ENCODE measurements at regions not wholly inside any gene's neighbourhood (a gene's known extent, or its start where the extent isn't known, plus 50 kb on each side); places are given as distances from the start of the nearest gene placed in this dataset.

DNA sequence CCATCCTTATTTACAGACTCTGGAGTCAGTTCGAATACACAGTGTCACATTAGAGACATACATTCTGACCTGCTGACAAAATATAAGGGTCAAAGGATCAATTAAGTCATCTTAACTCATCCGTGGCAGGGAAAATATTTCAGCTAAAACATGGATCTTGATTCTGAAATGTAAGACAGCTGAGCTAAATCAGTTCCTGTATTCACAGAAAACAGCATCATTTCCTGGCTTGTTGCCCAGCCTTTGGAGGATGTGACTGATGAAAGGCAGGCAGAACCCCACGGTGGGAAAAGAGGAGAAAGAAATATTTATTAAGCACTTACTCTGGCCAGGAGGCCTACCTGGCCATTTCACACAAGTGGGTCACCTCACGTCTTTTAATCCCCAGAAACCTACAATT lies 101.9 kb downstream of the GAS2L3 start:
- DNase-seq: peak; percentile 70

DNA sequence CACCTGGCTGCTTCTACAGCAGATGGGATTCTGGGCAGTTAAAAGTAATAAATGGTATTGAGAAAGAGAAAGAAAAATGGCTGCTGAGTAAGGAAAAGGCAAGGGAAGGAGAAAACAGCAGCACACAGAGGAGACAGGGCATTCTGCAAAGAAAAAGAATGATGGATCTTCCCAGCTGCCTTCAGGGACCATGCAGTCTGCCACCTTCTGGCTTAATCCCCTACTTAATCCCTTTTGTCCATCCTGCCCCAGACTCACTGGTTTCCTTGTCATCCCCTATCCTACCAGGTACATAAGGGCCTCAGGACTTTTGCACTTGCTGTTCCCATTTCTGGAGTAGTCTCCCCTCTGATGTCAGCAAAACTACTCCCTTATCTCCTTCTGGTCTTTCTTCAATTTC lies 107.6 kb downstream of the GAS2L3 start:
- DNase-seq: no peak

DNA sequence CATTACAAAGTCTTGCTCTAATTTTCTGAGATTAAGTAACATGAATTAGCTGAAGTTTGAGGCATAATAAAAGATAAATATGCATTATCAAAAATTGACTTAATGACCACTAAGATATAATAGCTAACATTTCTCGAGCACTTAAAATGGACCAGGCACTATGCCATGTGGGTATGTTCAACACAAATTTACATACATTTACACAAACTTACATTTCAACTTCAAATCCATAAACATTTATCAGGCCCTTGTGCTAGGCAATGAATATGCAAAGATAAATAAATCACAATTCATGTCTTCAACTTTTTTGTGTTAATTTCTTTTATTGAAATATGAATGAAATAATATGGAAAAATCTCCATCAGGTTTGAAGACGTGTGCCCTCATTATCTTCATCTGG lies 108.7 kb downstream of the GAS2L3 start:
- no peak for DNase-seq

DNA sequence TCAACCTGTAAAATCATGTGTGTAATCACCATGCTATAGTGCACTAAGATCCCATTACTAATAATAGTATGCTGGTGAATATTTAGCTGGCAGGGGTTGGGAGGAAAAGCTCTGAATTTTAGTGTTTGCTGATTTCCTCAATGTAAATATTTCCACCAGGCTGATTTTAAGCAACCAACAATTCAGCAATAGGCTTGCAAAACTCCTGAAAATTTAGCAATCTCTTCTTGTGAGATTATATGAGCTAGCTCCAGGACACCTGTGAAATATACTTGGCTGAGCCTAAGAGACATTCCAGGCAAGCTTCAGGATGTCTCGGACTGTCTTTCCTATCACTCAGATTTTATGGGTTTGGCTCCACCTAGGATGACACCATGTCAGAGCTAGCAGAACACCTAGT lies 106.9 kb upstream of the ANO4 start:
- DNase-seq: no peak

DNA sequence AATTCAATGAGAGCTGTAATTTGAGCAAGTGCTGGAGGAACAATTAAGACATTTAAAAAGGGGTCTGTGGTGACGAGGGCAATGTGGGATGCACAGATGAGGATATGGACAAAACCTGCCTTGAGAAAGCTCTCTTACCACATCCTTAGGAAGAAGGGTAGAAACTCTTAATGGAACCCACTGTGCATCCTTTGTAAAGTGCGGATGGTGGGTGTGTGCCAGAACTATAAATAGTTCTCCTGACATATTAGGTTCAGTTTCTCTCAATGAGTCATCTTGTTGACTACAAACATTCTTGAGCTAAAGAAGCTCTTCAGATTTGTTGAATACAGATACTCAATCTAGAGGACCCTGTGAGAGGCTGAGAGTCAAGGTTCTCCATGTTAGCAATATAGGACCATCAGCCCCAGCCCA lies 106.1 kb upstream of the ANO4 start:
- peak; percentile 70 for DNase-seq

DNA sequence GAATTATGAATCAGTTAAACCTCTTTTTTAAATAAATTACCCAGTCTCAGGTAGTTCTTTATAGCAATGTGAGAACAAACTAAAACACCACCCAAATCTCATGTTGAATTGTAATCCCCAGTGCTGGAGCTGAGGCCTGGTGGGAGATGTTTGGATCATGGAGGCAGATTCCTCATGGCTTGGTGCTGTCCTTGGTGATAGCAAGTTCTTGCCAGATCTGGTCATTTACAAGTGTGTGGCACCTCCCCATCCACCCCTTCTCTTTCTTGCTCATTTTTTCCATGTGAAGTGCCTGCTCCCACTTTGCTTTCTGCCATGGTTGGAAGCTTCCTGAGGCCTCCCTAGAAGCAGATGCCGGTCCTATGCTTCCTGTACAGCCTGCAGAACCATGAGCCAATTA lies 102.1 kb upstream of the ANO4 start:
- DNase-seq: no peak

DNA sequence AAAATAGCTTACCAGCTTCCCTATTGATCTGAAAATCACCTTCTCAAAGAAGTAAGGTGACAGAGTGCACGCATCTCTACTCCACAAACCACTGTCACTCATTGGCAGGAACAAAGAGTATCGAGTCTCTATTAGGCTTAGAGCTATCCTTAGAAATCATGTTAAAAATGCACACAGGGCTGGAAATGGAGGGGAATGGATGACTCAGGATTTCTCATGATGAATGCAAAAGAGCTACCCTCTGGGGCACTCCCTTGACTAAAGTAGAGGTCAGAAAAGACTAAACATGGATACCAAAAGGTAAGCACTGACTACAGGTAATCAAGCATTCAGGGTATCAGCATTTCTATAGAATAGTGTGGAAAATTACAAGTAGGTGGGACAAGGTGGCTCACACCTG lies 96.1 kb upstream of the ANO4 start:
- no peak for DNase-seq

DNA sequence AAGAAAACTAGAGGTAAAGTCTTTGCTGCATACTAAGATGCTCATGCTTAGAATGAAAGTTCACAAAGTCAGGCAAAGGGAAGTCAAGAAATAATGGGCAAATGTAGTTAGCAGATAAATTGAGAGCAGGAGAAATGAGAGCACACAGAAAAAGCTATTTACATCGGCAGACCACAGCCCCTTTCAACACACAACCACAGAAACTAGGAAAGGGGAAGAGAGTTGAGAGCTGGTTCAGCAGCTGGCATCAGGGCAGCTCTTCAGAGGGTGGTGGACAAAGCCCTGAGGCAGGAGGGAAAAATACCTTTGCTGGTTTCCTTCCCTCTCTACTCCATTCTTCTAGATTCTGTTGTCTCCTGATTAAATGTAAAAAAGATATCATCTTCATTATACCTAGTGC lies 95.4 kb upstream of the ANO4 start:
- no peak for DNase-seq

DNA sequence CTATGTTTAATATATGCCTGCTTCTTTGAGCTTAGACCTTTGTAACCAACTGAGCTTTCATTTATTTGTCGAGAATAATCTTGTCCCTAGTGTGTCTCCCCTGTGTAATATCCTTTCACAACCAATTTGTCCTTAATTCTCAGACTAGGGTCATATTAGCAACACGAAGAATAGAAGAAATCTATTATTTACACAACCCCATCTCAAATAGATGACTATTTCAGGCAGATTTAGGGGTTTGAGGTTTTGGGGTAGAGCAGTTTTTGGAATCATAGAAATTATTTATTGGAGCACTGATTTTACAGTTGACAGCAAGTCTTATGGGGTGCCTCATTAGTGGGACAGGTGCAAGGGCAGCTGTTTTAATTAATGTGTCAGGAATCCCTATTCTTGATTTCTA lies 91.2 kb upstream of the ANO4 start:
- no peak for DNase-seq

DNA sequence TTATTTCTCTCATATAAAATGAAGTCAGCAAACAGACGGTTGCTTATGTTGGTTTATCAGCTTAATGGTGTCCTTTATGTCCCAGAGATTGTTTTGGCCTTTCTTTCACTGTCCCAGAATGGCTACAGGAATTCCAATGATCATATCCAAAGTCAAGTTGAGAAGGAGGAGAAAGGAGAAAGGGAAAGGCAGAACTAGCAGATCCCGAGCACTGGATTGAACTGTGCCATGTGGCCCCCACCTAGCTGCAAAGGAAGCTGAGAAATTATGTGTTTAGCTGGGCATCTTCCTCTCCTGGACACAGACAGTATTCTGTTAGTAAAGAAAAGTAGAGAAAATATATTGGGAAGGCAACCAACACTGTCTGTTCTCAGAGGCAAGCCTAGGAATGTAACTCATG lies 90.7 kb upstream of the ANO4 start:
- no peak for DNase-seq

DNA sequence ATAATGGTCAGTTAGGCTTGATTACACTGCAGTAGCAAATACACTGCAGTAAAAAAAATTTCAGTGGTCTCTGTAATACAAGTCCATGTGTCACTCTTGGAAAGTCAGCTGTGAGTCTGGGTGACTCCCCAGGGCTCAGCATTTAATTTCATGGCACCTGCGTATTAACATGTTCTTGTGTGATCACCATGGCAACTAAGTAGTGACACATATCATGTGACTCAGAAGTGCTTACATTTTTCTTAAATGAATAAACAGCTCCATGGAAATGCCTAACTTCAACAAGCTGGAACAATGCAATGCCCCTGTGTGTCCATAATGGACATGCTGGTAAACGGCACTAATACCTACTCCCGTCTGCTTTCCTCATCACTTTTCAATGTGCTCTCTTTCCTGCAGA lies 88.5 kb upstream of the ANO4 start:
- DNase-seq: peak; percentile 78

DNA sequence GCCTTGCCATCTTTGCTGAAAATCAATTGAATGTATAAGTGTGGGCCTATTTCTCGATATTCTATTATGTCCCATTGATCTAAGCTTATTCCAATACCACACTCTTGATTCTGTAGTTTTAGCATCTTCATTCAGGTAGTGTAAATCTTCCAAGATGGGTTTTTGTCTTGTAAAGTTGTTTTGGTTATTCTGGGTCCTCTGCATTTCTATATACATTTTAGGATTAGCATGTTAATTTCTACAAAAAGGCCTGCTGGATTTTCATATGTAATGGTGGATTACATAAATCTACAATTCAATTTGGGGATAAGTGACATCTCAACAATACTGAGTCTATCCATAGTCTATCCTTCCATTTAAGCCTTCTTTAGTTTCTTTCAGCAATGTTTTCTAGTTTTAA lies 86.0 kb upstream of the ANO4 start:
- DNase-seq: no peak

DNA sequence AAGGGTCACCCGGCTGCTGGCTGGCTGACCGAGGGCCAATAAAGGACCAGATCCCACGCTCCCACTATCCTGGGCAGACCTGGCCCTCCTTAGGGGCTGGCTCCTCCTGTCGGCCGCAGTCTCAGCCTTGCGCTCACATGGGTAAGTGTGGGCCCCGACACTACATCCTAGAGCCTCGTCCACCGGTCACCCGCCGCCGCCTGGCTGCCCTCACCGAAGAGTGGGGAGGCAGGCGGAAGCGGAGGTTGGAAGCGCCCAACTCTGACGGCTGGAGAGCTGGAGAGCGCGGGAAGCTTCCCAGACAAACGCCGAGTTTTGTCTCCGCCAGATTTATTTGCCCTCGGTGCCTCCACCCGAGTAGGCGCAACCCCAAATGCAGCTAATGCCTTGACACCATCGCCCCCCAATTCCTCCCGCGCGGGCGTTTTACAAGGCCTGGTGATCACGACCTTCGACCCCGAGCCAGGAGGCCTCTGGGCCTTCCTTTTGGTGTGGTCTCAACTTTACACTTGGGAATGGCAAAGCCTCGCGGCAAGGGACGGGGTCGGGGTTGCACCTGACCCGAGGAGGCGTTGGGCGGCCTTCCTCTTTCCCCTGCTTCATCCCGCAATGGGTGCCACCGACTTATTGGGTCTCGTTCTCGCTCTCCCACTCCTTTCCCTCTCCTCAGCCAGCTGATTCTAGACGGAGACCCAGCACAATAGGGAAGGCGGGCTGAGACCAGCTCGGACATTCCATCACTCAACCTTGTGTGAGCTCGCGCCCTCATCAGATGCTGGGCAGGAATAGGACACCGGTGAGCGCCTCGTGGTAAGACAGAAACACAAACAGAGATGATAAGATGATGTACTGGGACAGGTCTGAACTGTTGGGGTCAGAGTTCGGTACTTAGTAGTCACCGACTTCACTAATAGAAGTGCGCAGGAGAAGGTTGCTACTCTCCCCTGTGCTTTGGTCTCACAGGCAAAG lies 78.3 kb upstream of the ANO4 start:
- no peak for DNase-seq

DNA sequence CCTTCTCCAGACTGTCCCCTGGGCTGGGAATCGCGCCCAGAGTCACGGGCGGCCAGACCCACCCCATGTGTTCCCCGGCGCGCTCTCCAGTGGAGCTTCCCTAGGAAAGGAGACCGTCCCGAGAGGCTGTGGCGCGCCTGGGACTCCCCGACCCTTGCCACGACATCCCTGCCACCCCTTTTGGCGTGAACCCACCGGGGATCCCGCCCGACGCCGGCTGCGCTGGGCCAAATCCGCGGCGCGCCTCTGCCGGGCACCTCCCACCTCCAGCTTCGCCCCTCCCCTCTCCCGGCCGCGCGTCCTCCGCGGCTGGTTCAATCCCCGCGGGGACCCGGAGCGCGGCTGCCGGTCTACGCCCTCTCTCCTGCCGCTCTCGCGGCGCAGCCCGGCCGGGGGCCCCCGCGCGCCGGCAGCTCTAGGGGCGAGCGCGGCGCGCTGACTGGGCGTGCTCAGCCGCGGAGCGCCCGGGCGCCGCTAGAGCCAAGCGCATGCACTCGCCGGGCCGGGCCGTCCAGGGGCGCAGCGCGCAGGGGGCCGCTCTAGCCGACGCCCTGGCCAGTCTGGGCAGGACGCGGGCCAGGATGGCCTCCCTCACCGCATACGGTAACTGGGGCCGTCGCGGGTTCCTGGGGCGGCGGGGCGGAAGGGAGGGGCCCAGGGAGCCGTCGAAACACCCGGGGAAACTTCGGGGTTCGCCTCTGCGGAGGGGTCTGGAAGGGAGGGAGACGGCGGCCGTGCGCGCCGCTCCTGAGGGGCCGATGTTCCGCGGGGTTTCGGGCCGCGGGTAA lies 77.4 kb upstream of the ANO4 start:
- no peak for DNase-seq

DNA sequence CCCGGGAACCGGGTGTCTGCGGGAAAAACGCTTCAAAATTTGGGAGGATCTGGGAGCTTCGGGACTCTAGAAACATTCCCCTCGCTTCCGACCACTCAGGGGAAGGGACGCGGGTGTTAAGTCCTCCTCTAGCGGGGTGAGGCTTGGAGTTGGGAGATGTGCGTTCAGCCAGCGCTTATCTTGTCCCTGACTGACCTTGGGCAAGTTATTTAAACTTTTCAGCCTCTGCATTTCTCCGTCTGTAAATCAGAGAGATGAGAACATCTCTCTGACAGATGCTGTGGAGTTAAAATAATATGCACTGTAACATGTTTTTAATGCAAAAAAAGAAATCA lies 76.9 kb upstream of the ANO4 start:
- DNase-seq: no peak

DNA sequence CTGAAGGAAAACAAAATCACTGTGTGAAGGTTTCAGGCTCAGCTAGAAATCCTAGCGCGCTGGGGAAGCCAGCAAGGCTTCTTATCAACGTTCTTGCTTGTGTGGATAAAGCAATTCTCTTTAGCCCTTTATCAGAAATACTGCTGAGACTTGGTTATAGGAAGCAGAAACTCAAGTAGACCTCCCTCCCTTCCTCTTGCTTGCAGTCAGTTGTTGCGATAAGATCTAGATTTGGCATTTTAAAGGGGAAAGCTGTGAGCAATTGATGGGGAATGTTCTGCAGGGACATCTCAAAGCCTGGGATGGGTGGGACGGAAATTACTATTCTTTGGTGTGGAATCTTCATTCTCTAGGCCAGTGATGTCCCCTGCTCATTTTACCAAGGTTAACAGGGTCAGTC lies 76.4 kb upstream of the ANO4 start:
- peak; percentile 13 for DNase-seq

DNA sequence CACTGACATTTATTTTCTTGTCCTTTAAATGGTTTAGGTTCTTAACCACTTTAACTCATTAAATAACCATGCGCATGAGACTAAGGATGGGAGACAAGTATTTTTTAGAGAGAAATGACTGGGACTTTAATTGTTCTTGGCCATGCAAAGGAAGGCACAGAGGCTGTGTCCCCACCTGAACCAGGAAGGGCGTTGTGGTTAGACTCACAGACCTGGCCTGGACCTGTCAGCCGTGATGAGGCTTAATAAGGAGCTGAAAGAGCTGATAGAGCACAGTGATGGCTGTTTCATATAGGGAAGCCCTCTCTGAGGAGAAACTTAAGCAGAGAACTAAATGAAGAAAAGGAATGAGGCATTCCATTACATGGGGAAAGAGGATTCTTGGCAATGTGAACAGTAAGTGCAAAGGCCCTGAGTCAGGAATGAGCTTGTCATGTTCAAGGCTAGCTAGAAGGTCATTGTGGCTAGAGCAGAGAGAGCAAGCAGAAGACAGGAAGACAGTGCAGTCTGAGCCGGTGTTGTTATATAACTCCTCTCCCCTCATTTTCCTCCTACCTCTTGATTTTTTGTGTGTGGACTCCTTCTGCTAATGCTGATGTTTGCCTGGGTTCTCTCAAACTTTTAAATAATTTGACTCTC lies 74.4 kb upstream of the ANO4 start:
- DNase-seq: no peak

DNA sequence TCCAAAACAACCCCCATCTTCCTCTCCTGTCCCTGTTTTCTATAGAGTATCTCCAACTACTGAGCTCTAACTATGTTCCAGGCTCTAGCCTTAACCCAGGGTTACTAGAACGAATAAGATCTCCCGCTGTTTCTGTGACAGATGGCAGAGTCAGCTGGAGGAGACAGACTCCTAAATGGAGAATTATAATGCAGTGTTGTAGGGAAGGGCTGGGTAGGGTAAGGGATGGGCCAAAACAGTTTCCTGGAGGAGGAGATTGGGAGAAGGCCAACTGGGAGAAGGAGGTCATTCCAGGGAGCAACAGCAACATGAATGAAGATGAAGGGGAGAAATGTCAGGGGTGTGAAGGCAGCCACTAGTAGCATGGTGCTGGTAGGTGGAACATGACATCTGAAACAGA lies 73.4 kb upstream of the ANO4 start:
- no peak for DNase-seq

DNA sequence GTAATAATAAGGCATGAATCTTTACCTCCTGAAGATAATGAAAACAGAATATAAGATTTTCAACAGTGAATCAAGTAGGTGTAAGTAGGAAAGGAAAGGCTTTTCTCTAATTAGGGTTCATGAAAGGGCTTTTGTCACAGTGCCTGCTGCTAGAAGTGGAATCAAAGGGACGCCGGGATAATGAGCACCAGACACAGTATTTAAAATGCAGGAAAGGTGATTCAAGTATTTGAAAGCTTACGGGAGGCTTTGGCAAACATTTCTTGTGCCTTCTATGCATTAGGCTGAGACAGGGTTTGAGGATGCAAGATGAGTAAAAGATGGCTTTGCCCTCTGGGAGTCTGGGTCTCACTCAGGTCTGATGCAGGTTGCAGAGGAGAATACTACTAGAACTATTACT lies 70.5 kb upstream of the ANO4 start:
- DNase-seq: peak; percentile 89

DNA sequence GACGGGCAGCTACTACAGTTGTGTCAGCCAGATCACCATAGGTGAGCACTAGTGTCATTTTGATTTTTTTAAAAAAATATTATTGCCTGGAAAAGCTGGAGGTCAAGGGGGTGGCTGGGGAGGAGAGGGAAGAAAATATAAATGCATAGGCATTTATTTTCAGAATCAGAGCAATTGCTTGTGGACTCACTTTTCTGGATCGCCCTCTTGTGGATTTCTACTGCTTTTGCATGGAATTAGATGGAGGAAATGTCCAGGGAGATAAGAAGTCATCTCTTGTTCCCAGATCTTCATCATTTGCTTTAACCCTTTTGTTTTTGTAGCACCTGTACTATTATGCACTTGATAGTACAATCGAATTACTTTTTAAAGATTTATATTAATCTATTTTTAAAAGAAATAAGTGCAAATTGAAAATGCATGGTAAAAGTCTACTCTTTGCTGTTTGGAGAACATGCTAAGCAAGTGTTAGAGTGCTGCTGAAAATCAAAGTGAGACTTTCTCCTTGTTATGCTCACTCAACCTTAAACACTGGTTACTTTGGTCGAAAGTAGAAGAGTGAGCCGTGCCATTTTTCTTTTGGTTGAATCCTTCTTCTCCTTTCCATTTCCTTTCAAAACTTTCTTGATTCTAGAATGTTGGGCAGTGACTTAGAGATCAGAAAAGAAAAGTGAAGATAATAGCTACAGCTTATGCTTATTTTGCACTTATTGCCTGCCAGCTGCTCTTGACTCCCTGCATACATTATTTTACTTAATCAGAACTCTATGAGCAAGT lies 60.6 kb upstream of the ANO4 start:
- peak; percentile 62 for DNase-seq

DNA sequence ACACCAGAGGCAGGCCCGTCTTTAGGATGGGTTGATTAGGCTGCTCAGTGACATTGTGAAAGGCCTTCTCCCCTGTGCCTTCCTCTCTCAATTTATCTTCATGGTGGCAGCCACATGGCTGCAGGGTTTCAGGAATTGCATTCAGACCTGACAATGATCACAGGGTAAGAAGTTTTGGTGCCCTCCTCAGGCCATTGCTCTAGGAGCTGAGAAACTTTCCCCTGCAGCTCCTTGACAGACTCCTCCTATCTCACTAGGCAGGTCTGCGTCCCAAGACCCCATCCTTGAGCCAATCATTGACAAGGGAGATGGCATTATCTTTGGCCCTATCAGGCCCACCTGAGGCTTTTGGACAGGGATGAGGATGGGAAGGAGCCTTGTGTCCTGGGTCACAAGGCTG lies 57.4 kb upstream of the ANO4 start:
- DNase-seq: no peak

DNA sequence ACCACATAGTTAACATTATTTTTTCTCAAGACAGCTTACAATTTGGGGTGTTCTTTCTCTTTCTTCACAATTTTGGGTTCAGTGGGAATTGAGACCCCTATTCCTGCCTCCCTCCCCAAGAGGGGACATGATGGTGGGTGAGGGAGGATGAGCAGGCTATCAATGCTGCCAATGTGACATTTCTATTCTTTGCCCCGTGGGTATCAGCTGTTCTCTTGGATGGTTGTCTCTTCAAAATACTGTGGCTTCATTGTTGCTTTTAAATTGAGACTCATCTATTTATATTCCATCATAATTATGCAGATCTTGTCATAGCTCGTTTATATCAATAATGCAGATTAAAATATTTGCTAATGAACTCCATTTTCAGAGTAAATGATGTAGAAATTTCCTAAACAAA lies 56.5 kb upstream of the ANO4 start:
- no peak for DNase-seq

DNA sequence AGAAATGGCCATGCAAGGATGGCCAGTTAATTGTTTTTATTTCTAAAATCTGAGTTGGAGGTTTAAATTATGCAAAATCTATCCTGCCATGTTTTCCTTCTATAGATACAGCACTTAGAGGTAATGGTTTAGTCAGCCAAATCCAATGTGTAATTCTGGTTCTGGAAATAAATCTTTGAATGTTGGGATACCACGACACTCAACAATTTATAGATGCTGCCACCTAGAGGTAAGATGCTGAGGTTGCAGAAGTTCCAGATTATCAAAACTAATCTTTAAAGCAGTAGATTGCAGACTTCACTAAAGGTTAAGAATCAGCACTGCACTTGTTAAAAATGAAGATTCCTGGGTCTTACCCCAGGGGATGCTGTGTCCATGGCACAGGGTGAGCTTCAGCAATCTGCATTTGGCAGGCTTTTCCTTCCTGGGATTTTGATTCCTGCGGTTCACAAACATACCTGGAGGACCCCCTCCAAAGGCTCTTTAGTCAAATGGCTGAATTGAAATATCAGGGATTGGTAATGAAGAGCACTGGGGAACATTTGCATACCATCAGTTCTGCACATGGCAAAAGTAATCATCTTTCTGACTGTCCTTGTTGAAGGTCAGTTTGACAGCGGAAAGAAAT lies 53.4 kb upstream of the ANO4 start:
- DNase-seq: no peak
